OCI-LY1 (cell line): ENCODE measurements at regions not wholly inside any gene's neighbourhood (a gene's known extent, or its start where the extent isn't known, plus 50 kb on each side); places are given as distances from the start of the nearest gene placed in this dataset.

Experiments
- H2AFZ ChIP-seq: fragments of 200-600 bp; sonication (generic), shearing (Covaris generic); 2 replicates; pipeline ENCODE4 v1.6.0; 2014; ENCODE audit warnings: antibody characterized with exemption, mild to moderate bottlenecking, low read length
- H3F3A ChIP-seq: fragments of 200-600 bp; sonication (generic), shearing (Covaris generic); 2 replicates; pipeline ENCODE4 v1.6.0; 2014; ENCODE audit warnings: mild to moderate bottlenecking, antibody characterized with exemption, low read length, moderate library complexity; ENCODE audit not compliant: insufficient read depth
- H3K27ac ChIP-seq: fragments of 200-600 bp; sonication (generic); 2 replicates; pipeline ENCODE4 v1.5.1; 2014; ENCODE audit warnings: low read length, mixed run types, mild to moderate bottlenecking, low read depth; ENCODE audit not compliant: poor library complexity, severe bottlenecking
- H3K27me3 ChIP-seq: fragments of 200-600 bp; sonication (generic); 2 replicates; pipeline ENCODE4 v1.6.0; 2014; ENCODE audit warnings: antibody characterized with exemption, mild to moderate bottlenecking, low read length, moderate library complexity; ENCODE audit not compliant: insufficient read depth
- H3K36me3 ChIP-seq: fragments of 200-600 bp; sonication (generic); 2 replicates; pipeline ENCODE4 v1.6.1; 2014; ENCODE audit warnings: mild to moderate bottlenecking, antibody characterized with exemption, low read length, moderate library complexity, mixed read lengths; ENCODE audit not compliant: insufficient read depth
- H3K4me1 ChIP-seq: fragments of 200-600 bp; sonication (generic); 2 replicates; pipeline ENCODE4 v1.5.1; 2014; ENCODE audit warnings: mild to moderate bottlenecking, low read length, moderate library complexity; ENCODE audit not compliant: insufficient read depth, severe bottlenecking
- H3K4me2 ChIP-seq: fragments of 200-600 bp; sonication (generic), shearing (Covaris generic); 2 replicates; pipeline ENCODE4 v1.6.1; 2014; ENCODE audit warnings: low read length
- H3K4me3 ChIP-seq: fragments of 200-600 bp; sonication (generic); 2 replicates; pipeline ENCODE4 v1.5.1; 2014; ENCODE audit warnings: low read length, low read depth, mild to moderate bottlenecking, mixed read lengths; ENCODE audit not compliant: poor library complexity, severe bottlenecking
- H3K79me2 ChIP-seq: fragments of 200-600 bp; shearing (Covaris generic); 2 replicates; pipeline ENCODE4 v1.6.1; 2016; ENCODE audit warnings: mixed run types, low read length, mixed read lengths; ENCODE audit not compliant: insufficient read depth
- H3K9ac ChIP-seq: fragments of 200-600 bp; sonication (generic), shearing (Covaris generic); 2 replicates; pipeline ENCODE4 v1.6.1; 2014; ENCODE audit warnings: mild to moderate bottlenecking, low read length, mixed read lengths
- H3K9me2 ChIP-seq: fragments of 200-600 bp; sonication (generic), shearing (Covaris generic); 2 replicates; pipeline ENCODE4 v1.6.1; 2014; ENCODE audit warnings: low read depth, mild to moderate bottlenecking, low read length, mixed read lengths
- H3K9me3 ChIP-seq: fragments of 200-600 bp; shearing (Covaris generic); 2 replicates; pipeline ENCODE4 v1.6.1; 2014; ENCODE audit warnings: low read length, mixed read lengths
- H4K20me1 ChIP-seq: fragments of 200-600 bp; sonication (generic), shearing (Covaris generic); 2 replicates; pipeline ENCODE4 v1.6.0; 2016; ENCODE audit warnings: mild to moderate bottlenecking, low read length; ENCODE audit not compliant: insufficient read depth
- CTCF ChIP-seq: fragments of 200-600 bp; sonication (generic), shearing (Covaris generic); IDR thresholded peaks from 2 replicates; pipeline ENCODE4 v1.5.1; 2017; ENCODE audit warnings: mild to moderate bottlenecking, antibody characterized with exemption, low read length, moderate library complexity, mixed read lengths
- EZH2 ChIP-seq: fragments of 200-600 bp; sonication (generic), shearing (Covaris generic); IDR thresholded peaks from 2 replicates; pipeline ENCODE4 v1.8.0; 2017; ENCODE audit warnings: borderline replicate concordance, mixed run types, mild to moderate bottlenecking, antibody characterized with exemption, low read length, moderate library complexity, mixed read lengths

DNA sequence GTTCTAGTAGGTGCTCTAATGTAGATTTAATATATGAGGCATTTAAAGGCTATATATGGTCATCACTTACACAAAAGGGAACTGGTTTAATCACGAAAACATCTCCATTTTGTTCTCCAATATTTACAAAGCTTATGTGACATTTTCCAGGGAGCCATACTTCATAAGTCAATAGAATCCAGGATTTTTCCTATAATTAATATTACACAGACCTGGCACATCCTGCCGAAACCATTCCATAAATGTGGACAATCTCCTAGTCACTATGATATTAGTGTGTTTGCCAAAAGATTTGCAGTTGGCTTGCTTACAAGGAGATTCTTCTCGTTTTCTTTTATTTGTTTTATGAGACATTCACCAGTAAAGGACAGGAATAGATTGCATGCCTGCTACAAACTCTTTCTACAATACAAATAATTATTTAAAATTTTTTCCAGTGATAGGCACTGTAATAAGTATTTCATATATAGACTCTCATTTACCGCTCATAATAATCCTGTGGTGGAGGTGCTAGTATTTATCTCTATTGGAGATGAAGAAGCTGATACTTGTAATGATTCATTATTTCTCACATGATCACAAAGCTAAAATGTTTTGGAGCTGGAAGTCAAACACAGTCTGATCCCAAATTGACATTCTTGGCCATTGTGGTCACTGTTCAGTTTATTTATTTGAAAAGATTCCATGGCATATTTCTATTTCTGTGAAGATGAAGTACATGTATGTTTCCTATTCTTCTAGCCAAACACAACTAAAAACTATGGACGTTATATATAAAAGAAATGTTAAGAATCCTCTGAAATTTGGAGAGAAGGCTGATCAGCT, 597.0 kb downstream of the HTR1B start:
- no peak overlapping the region for H3K9ac ChIP-seq
- no peaks in the 10 kb centered on the region for H4K20me1 ChIP-seq
- no peaks in the 10 kb centered on the region for H3F3A ChIP-seq
- no peak overlapping the region for H2AFZ ChIP-seq
- no peaks in the 10 kb centered on the region for H3K4me1 ChIP-seq
- no peaks in the 10 kb centered on the region for H3K27me3 ChIP-seq
- no peak overlapping the region for H3K27ac ChIP-seq
- no peak for TF ChIP-seq EZH2
- TF ChIP-seq CTCF, result no peak
- H3K9me3 ChIP-seq, result no peaks in the 10 kb centered on the region
- H3K4me3 ChIP-seq, result no peak overlapping the region
- H3K4me2 ChIP-seq, result no peak overlapping the region
- no peaks in the 10 kb centered on the region for H3K36me3 ChIP-seq
- no peaks in the 10 kb centered on the region for H3K79me2 ChIP-seq
- no peaks in the 10 kb centered on the region for H3K9me2 ChIP-seq

- Histone ChIP-seq H3K79me2 (no peaks in the 10 kb centered on the region), H3K27me3 (no peaks in the 10 kb centered on the region)
Observed at GRCh38 chr6:76862936-76863335, 600.4 kb downstream of the HTR1B start.

GRCh38 chr6:76861403-76861802, 601.9 kb downstream of the HTR1B start:
- no peaks in the 10 kb centered on the region for H4K20me1 ChIP-seq
- TF ChIP-seq EZH2, result no peak
- TF ChIP-seq CTCF, result peak; percentile 54; the same call in 1 of the 2 replicates
- no peak overlapping the region for H3K4me2 ChIP-seq
- no peaks in the 10 kb centered on the region for H3K79me2 ChIP-seq
- H3F3A ChIP-seq, result no peaks in the 10 kb centered on the region
- H2AFZ ChIP-seq, result no peak overlapping the region
- no peak overlapping the region for H3K9ac ChIP-seq
- no peak overlapping the region for H3K4me3 ChIP-seq
- no peaks in the 10 kb centered on the region for H3K27me3 ChIP-seq
- H3K36me3 ChIP-seq, result no peaks in the 10 kb centered on the region
- no peaks in the 10 kb centered on the region for H3K4me1 ChIP-seq
- H3K27ac ChIP-seq, result no peak overlapping the region
- H3K9me2 ChIP-seq, result no peaks in the 10 kb centered on the region
- no peaks in the 10 kb centered on the region for H3K9me3 ChIP-seq

More at GRCh38 chr6:76862936-76863335, 600.4 kb downstream of the HTR1B start:
- Histone ChIP-seq H3K4me2 (no peak overlapping the region), H4K20me1 (no peaks in the 10 kb centered on the region), H3K9me3 (no peaks in the 10 kb centered on the region), H3K9ac (no peak overlapping the region), H3K4me1 (no peaks in the 10 kb centered on the region), H2AFZ (no peak overlapping the region), H3K9me2 (no peaks in the 10 kb centered on the region), H3K36me3 (no peaks in the 10 kb centered on the region), H3F3A (no peaks in the 10 kb centered on the region), H3K27ac (no peak overlapping the region), H3K4me3 (no peak overlapping the region)
- TF ChIP-seq EZH2, result no peak
- TF ChIP-seq CTCF, result no peak
